ENCODE measurements at regions not wholly inside any gene's neighbourhood (a gene's known extent, or its start where the extent isn't known, plus 50 kb on each side); places are given as distances from the start of the nearest gene placed in this dataset.

DNA sequence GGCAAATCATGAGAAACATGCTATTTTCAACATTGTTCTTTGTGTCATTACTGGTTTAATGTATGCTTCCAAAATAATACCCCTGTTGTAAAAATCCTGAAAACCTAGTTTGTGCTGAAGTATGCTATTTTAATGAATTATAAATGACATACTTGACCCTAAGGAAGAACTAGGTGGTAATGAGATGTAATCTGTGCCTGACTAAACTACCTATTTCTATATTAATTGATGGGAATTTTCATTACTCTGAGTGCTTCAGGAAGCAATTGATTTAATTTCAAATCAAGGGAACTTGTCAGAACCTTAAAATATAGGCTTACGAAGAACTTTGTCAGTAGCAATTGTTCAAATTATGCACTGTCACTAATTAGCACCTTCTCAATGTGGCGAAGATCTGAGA lies 1005.6 kb upstream of the SLC10A2 start (continued):
- TF ChIP-seq, protein P1, sequence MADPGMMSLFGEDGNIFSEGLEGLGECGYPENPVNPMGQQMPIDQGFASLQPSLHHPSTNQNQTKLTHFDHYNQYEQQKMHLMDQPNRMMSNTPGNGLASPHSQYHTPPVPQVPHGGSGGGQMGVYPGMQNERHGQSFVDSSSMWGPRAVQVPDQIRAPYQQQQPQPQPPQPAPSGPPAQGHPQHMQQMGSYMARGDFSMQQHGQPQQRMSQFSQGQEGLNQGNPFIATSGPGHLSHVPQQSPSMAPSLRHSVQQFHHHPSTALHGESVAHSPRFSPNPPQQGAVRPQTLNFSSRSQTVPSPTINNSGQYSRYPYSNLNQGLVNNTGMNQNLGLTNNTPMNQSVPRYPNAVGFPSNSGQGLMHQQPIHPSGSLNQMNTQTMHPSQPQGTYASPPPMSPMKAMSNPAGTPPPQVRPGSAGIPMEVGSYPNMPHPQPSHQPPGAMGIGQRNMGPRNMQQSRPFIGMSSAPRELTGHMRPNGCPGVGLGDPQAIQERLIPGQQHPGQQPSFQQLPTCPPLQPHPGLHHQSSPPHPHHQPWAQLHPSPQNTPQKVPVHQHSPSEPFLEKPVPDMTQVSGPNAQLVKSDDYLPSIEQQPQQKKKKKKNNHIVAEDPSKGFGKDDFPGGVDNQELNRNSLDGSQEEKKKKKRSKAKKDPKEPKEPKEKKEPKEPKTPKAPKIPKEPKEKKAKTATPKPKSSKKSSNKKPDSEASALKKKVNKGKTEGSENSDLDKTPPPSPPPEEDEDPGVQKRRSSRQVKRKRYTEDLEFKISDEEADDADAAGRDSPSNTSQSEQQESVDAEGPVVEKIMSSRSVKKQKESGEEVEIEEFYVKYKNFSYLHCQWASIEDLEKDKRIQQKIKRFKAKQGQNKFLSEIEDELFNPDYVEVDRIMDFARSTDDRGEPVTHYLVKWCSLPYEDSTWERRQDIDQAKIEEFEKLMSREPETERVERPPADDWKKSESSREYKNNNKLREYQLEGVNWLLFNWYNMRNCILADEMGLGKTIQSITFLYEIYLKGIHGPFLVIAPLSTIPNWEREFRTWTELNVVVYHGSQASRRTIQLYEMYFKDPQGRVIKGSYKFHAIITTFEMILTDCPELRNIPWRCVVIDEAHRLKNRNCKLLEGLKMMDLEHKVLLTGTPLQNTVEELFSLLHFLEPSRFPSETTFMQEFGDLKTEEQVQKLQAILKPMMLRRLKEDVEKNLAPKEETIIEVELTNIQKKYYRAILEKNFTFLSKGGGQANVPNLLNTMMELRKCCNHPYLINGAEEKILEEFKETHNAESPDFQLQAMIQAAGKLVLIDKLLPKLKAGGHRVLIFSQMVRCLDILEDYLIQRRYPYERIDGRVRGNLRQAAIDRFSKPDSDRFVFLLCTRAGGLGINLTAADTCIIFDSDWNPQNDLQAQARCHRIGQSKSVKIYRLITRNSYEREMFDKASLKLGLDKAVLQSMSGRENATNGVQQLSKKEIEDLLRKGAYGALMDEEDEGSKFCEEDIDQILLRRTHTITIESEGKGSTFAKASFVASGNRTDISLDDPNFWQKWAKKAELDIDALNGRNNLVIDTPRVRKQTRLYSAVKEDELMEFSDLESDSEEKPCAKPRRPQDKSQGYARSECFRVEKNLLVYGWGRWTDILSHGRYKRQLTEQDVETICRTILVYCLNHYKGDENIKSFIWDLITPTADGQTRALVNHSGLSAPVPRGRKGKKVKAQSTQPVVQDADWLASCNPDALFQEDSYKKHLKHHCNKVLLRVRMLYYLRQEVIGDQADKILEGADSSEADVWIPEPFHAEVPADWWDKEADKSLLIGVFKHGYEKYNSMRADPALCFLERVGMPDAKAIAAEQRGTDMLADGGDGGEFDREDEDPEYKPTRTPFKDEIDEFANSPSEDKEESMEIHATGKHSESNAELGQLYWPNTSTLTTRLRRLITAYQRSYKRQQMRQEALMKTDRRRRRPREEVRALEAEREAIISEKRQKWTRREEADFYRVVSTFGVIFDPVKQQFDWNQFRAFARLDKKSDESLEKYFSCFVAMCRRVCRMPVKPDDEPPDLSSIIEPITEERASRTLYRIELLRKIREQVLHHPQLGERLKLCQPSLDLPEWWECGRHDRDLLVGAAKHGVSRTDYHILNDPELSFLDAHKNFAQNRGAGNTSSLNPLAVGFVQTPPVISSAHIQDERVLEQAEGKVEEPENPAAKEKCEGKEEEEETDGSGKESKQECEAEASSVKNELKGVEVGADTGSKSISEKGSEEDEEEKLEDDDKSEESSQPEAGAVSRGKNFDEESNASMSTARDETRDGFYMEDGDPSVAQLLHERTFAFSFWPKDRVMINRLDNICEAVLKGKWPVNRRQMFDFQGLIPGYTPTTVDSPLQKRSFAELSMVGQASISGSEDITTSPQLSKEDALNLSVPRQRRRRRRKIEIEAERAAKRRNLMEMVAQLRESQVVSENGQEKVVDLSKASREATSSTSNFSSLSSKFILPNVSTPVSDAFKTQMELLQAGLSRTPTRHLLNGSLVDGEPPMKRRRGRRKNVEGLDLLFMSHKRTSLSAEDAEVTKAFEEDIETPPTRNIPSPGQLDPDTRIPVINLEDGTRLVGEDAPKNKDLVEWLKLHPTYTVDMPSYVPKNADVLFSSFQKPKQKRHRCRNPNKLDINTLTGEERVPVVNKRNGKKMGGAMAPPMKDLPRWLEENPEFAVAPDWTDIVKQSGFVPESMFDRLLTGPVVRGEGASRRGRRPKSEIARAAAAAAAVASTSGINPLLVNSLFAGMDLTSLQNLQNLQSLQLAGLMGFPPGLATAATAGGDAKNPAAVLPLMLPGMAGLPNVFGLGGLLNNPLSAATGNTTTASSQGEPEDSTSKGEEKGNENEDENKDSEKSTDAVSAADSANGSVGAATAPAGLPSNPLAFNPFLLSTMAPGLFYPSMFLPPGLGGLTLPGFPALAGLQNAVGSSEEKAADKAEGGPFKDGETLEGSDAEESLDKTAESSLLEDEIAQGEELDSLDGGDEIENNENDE (IDR thresholded peaks at IDR 0.05; ENCODE audit: insufficient replicate concordance, low read length), result no peak
- TF ChIP-seq RNF2 (IDR thresholded peaks at IDR 0.05; ENCODE audit: borderline replicate concordance, low read depth, low read length, missing control alignments, poor library complexity, severe bottlenecking) (no peak), CREB1 (IDR thresholded peaks at IDR 0.05) (no peak), KDM4A (IDR thresholded peaks at IDR 0.05; ENCODE audit: low read depth, low read length, severe bottlenecking) (no peak), MAFK (IDR thresholded peaks at IDR 0.05; ENCODE audit: low read depth, low read length) (no peak), TBP (IDR thresholded peaks at IDR 0.05; ENCODE audit: low read depth, low read length) (no peak)
